ENCODE measurements at regions not wholly inside any gene's neighbourhood (a gene's known extent, or its start where the extent isn't known, plus 50 kb on each side); places are given as distances from the start of the nearest gene placed in this dataset.
"Not testable (repeated sequence)": the region's sequence is repeated elsewhere in the genome, so short reads cannot be mapped to it uniquely, and the experiment has no call there.

DNA sequence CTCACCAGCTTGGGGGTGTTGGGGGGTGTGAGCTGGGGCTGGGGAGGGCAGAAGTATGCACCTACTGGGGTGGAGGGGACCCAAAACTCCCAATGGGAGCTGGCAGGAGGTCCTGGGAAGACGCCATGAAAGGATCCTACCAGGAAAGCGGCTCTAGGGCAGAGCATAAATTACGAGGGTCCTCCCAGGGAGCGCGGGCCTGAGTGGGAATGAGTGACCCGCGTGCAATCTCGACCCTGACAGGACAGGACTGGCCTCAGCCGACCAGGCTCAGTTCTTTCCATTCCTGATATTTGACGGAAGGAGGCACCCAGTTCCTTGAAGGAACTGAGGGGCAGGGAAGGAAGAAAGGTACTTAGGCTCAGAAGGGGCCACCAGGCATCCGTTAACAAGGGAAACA lies 1452.8 kb upstream of the TPTE start:
- not testable (repeated sequence) for TF ChIP-seq CBX3 (IDR thresholded peaks at IDR 0.05; ENCODE audit: borderline replicate concordance in 1 of 2, low read length in 2 of 2); GATAD2B (IDR thresholded peaks at IDR 0.05; ENCODE audit: borderline replicate concordance); HCFC1 (IDR thresholded peaks at IDR 0.05; ENCODE audit: low read depth, low read length); CHD1 (IDR thresholded peaks at IDR 0.05; ENCODE audit: low read length); NFXL1 (CRISPR knock-in tag; IDR thresholded peaks at IDR 0.05); EP300 (IDR thresholded peaks at IDR 0.05; ENCODE audit: low read length); ZBTB7A (IDR thresholded peaks at IDR 0.05; ENCODE audit: borderline replicate concordance, control insufficient read depth, low read depth, low read length); SMAD3 (CRISPR knock-in tag; conservative IDR thresholded peaks at IDR 0.05); MYC (IDR thresholded peaks at IDR 0.05; ENCODE audit: low read depth, low read length); MYC (CRISPR knock-in tag; IDR thresholded peaks at IDR 0.05; ENCODE audit: borderline replicate concordance, low read depth); SAFB (IDR thresholded peaks at IDR 0.05; ENCODE audit: borderline replicate concordance, low read depth, low read length)
- TF ChIP-seq, protein P1, sequence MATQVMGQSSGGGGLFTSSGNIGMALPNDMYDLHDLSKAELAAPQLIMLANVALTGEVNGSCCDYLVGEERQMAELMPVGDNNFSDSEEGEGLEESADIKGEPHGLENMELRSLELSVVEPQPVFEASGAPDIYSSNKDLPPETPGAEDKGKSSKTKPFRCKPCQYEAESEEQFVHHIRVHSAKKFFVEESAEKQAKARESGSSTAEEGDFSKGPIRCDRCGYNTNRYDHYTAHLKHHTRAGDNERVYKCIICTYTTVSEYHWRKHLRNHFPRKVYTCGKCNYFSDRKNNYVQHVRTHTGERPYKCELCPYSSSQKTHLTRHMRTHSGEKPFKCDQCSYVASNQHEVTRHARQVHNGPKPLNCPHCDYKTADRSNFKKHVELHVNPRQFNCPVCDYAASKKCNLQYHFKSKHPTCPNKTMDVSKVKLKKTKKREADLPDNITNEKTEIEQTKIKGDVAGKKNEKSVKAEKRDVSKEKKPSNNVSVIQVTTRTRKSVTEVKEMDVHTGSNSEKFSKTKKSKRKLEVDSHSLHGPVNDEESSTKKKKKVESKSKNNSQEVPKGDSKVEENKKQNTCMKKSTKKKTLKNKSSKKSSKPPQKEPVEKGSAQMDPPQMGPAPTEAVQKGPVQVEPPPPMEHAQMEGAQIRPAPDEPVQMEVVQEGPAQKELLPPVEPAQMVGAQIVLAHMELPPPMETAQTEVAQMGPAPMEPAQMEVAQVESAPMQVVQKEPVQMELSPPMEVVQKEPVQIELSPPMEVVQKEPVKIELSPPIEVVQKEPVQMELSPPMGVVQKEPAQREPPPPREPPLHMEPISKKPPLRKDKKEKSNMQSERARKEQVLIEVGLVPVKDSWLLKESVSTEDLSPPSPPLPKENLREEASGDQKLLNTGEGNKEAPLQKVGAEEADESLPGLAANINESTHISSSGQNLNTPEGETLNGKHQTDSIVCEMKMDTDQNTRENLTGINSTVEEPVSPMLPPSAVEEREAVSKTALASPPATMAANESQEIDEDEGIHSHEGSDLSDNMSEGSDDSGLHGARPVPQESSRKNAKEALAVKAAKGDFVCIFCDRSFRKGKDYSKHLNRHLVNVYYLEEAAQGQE (IDR thresholded peaks at IDR 0.05; ENCODE audit: borderline replicate concordance): not testable (repeated sequence)
- TF ChIP-seq, protein P1 (CRISPR knock-in tag; IDR thresholded peaks at IDR 0.05; ENCODE audit: low read depth): not testable (repeated sequence)
- TF ChIP-seq, protein P2, sequence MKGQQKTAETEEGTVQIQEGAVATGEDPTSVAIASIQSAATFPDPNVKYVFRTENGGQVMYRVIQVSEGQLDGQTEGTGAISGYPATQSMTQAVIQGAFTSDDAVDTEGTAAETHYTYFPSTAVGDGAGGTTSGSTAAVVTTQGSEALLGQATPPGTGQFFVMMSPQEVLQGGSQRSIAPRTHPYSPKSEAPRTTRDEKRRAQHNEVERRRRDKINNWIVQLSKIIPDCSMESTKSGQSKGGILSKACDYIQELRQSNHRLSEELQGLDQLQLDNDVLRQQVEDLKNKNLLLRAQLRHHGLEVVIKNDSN (CRISPR knock-in tag; IDR thresholded peaks at IDR 0.05): not testable (repeated sequence)
- TF ChIP-seq, protein P3, sequence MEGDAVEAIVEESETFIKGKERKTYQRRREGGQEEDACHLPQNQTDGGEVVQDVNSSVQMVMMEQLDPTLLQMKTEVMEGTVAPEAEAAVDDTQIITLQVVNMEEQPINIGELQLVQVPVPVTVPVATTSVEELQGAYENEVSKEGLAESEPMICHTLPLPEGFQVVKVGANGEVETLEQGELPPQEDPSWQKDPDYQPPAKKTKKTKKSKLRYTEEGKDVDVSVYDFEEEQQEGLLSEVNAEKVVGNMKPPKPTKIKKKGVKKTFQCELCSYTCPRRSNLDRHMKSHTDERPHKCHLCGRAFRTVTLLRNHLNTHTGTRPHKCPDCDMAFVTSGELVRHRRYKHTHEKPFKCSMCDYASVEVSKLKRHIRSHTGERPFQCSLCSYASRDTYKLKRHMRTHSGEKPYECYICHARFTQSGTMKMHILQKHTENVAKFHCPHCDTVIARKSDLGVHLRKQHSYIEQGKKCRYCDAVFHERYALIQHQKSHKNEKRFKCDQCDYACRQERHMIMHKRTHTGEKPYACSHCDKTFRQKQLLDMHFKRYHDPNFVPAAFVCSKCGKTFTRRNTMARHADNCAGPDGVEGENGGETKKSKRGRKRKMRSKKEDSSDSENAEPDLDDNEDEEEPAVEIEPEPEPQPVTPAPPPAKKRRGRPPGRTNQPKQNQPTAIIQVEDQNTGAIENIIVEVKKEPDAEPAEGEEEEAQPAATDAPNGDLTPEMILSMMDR (IDR thresholded peaks at IDR 0.05 in 2 of 3, conservative IDR thresholded peaks at IDR 0.05 in 1 of 3; ENCODE audit: insufficient read depth in 2 of 3, low read depth in 1 of 3, low read length in 3 of 3): not testable (repeated sequence)
- TF ChIP-seq, protein P4, sequence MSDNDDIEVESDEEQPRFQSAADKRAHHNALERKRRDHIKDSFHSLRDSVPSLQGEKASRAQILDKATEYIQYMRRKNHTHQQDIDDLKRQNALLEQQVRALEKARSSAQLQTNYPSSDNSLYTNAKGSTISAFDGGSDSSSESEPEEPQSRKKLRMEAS (CRISPR knock-in tag; IDR thresholded peaks at IDR 0.05): not testable (repeated sequence)
